GM12878 (cell line): ENCODE measurements at regions not wholly inside any gene's neighbourhood (a gene's known extent, or its start where the extent isn't known, plus 50 kb on each side); places are given as distances from the start of the nearest gene placed in this dataset.

Source experiments
- ATAC-seq: fragments of 200-7000 bp; cut with Tn5 transposase; 3 replicates; pipeline ENCODE4 v1.9.1; 2020; ENCODE audit warnings: mild to moderate bottlenecking, moderate library complexity
- BruUV-seq: library from RNA; stranded (reverse); fragments of 400-500 nt; replicated peaks from 2 replicates; lab custom pipeline; 2021; lab: Mats Ljungman, UMichigan
- CTCF ChIA-PET: fragments of 300-600 bp; sonication (Branson Sonifier 250); formaldehyde crosslinking; extraction: SDS; loops from one replicate; lab custom pipeline; 2021; ENCODE audit warnings: inconsistent platforms; lab: Yijun Ruan, JAX
- POLR2A ChIA-PET: fragments of 350-600 bp; formaldehyde crosslinking; extraction: SDS; loops from one replicate; lab custom pipeline; 2021; ENCODE audit warnings: inconsistent platforms; lab: Charles Lee
- RAD21 ChIA-PET: fragments of 300-600 bp; sonication (Branson Sonifier 250); formaldehyde crosslinking; loops from one replicate; lab custom pipeline; 2023; ENCODE audit warnings: antibody characterized with exemption; ENCODE audit not compliant: unreplicated experiment; lab: Charles Lee
- SMC1A ChIA-PET: fragments of 300-600 bp; sonication (Branson Sonifier 250); formaldehyde crosslinking; loops from one replicate; lab custom pipeline; 2023; ENCODE audit not compliant: unreplicated experiment, uncharacterized antibody; lab: Charles Lee
- DNase-seq: peaks from one replicate; pipeline ENCODE4 v3.0.0-alpha.2; 2011; ENCODE audit warnings: low read depth, low spot score
- FAIRE-seq: peaks from 3 replicates; lab custom pipeline; 2011; peaks lifted over from hg19 to GRCh38; lab: Jason Lieb, UNC
- H2AFZ ChIP-seq: 2 replicates; pipeline ENCODE4 v1.6.0; 2011; ENCODE audit warnings: low read depth, low read length, control low read depth; ENCODE audit not compliant: control insufficient read depth
- H3K27ac ChIP-seq: 2 replicates; pipeline ENCODE4 v1.5.1; 2011; ENCODE audit warnings: control low read depth; ENCODE audit not compliant: control insufficient read depth, insufficient read depth
- H3K27me3 ChIP-seq, 2 experiments: replicated peaks in 1 of 2; 2 replicates each; pipeline versions ENCODE4 v1.6.0 to v1.6.1; 2011; ENCODE audit warnings: low read length in 1 of 2; ENCODE audit not compliant: control insufficient read depth in 2 of 2, insufficient read depth in 2 of 2
- H3K36me3 ChIP-seq, 2 experiments: 2 replicates each; pipeline ENCODE4 v1.5.1; 2011; ENCODE audit warnings: low read length in 1 of 2; ENCODE audit not compliant: control insufficient read depth in 2 of 2, insufficient read depth in 2 of 2
- H3K4me1 ChIP-seq: 2 replicates; pipeline ENCODE4 v1.6.1; 2011; ENCODE audit warnings: mild to moderate bottlenecking, low read length, moderate library complexity, mixed read lengths; ENCODE audit not compliant: control insufficient read depth, insufficient read depth
- H3K4me2 ChIP-seq: 2 replicates; pipeline ENCODE4 v1.6.0; 2011; ENCODE audit warnings: control low read depth; ENCODE audit not compliant: control insufficient read depth, insufficient read depth
- H3K4me3 ChIP-seq: fragments of 200-600 bp; sonication (generic); 2 replicates; pipeline ENCODE4 v1.5.1; 2016
- H3K79me2 ChIP-seq: 2 replicates; pipeline ENCODE4 v1.6.0; 2011; ENCODE audit warnings: low read length; ENCODE audit not compliant: control insufficient read depth, insufficient read depth
- H3K9ac ChIP-seq: 2 replicates; pipeline ENCODE4 v1.8.0; 2011; ENCODE audit warnings: low read length, control low read depth, mixed read lengths; ENCODE audit not compliant: control insufficient read depth, insufficient read depth
- H3K9me3 ChIP-seq: replicated peaks from 3 replicates; pipeline ENCODE4 v1.5.1; 2011; ENCODE audit warnings: mild to moderate bottlenecking, low read length; ENCODE audit not compliant: control insufficient read depth, insufficient read depth
- H4K20me1 ChIP-seq: 2 replicates; pipeline ENCODE4 v1.6.0; 2011; ENCODE audit not compliant: control insufficient read depth, insufficient read depth
- CREB1 ChIP-seq: IDR thresholded peaks from 2 replicates; pipeline ENCODE4 v1.6.1; 2012; ENCODE audit warnings: low read depth, mild to moderate bottlenecking, inconsistent platforms
- FOXM1 ChIP-seq: IDR thresholded peaks from 2 replicates; pipeline ENCODE4 v1.6.1; 2012; ENCODE audit warnings: low read depth, mild to moderate bottlenecking, inconsistent platforms, low read length, moderate library complexity
- MYB ChIP-seq: fragments of 150-350 bp; IDR thresholded peaks from 2 replicates; pipeline ENCODE4 v1.6.1; 2014; ENCODE audit warnings: mild to moderate bottlenecking, low read depth, low read length, borderline replicate concordance
- POU2F2 ChIP-seq: IDR thresholded peaks from 3 replicates; pipeline ENCODE4 v1.6.1; 2011; ENCODE audit warnings: low read depth, mild to moderate bottlenecking, low read length, borderline replicate concordance
- SUZ12 ChIP-seq: fragments of 200-600 bp; sonication (generic); IDR thresholded peaks from one replicate; pipeline ENCODE4 v1.6.1; 2018; ENCODE audit warnings: antibody characterized with exemption, mild to moderate bottlenecking; ENCODE audit not compliant: unreplicated experiment
- WGBS: methylation state at CpG from one replicate; pipeline ENCODE4 v1.1.6; 2016; ENCODE audit warnings: low lambda C conversion rate; ENCODE audit not compliant: insufficient replicate concordance, insufficient coverage; ENCODE audit errors: missing lambda C conversion rate; 5-methylcytosine and 5-hydroxymethylcytosine counted together
- in situ Hi-C: fragments of 300-500 bp; cut with MboI; formaldehyde crosslinking; loops from 9 replicates; pipeline ENCODE4 v1.14.3; 2018; ENCODE audit warnings: mixed read lengths
- intact Hi-C: fragments of 100-400 bp; cut with micrococcal nuclease; formaldehyde crosslinking; loops from one replicate; pipeline ENCODE4 v1.14.2; 2022; ENCODE audit not compliant: unreplicated experiment

GRCh38 chr22:46044621-46045458 is 67.9 kb upstream of the WNT7B start:
- no peak for FAIRE-seq
- CTCF ChIA-PET, result no interaction called here

GRCh38 chr22:46045459-46046298 is 68.7 kb upstream of the WNT7B start:
- no peak overlapping the region for H3K9ac ChIP-seq
- DNase-seq (no peak), ATAC-seq (no peak), FAIRE-seq (no peak)
- no peak overlapping the region for H3K27ac ChIP-seq
- peaks cover 0 to 5% of the 10 kb centered on the region in 2 experiments; a peak in 3 of 4 replicates for H3K27me3 ChIP-seq
- RAD21 ChIA-PET, result interaction anchor here (0.6 kb wide), 1 partner anchor 107 kb away, joined by 3 read pairs; no protein-coding TSS in a partner anchor
- no TSS peak for BruUV-seq
- H3K4me3 ChIP-seq, result no peak overlapping the region
- 76% methylated on average over 12 of the region's 12 CpGs for WGBS
- no peaks in the 10 kb centered on the region for H3K79me2 ChIP-seq
- no peak overlapping the region for H2AFZ ChIP-seq
- in situ Hi-C loops, result no loop called here
- TF ChIP-seq CREB1 (no peak), FOXM1 (no peak)
- CTCF ChIA-PET, result no interaction called here
- POLR2A ChIA-PET, result no interaction called here
- no peaks in the 10 kb centered on the region for H3K9me3 ChIP-seq
- no peaks in the 10 kb centered on the region; the same call in 1 of the 2 replicates for H4K20me1 ChIP-seq
- intact Hi-C loops, result no loop called here
- H3K36me3 ChIP-seq, result no peaks in the 10 kb centered on the region
- H3K4me2 ChIP-seq, result no peak overlapping the region
- SMC1A ChIA-PET, result no interaction called here
- no peaks in the 10 kb centered on the region for H3K4me1 ChIP-seq

More at GRCh38 chr22:46044621-46045458, 67.9 kb upstream of the WNT7B start:
- no peak for ATAC-seq
- H2AFZ ChIP-seq, result no peak overlapping the region; the same call in 1 of the 2 replicates
- POLR2A ChIA-PET, result no interaction called here
- H3K79me2 ChIP-seq, result no peaks in the 10 kb centered on the region
- H3K27me3 ChIP-seq, result peaks cover 0 to 5% of the 10 kb centered on the region in 2 experiments; a peak in 3 of 4 replicates
- in situ Hi-C loops (no loop called here), intact Hi-C loops (no loop called here)
- SMC1A ChIA-PET, result no interaction called here
- H3K4me1 ChIP-seq, result no peaks in the 10 kb centered on the region
- H3K9me3 ChIP-seq, result no peaks in the 10 kb centered on the region
- H3K4me2 ChIP-seq, result peak overlapping the region; percentile 53; the same call in 1 of the 2 replicates
- RAD21 ChIA-PET, result no interaction called here
- no peaks in the 10 kb centered on the region for H3K36me3 ChIP-seq
- no peak for DNase-seq
- BruUV-seq, result no TSS peak
- H3K4me3 ChIP-seq, result peak overlapping the region; percentile 54; the same call in 1 of the 2 replicates
- H3K9ac ChIP-seq, result 0 out of 2 replicates have a peak overlapping the region, but pooled peaks have one; percentile 7
- H4K20me1 ChIP-seq, result no peaks in the 10 kb centered on the region; the same call in 1 of the 2 replicates
- WGBS, result 5% methylated on average over 36 of the region's 87 CpGs
- H3K27ac ChIP-seq, result no peak overlapping the region
- TF ChIP-seq SUZ12 (peak; percentile 78), MYB (no peak), POU2F2 (no peak)
- TF ChIP-seq, all 136 proteins: peak for 1
